Peyer's patch (tissue), 4 donors: ENCODE measurements at regions not wholly inside any gene's neighbourhood (a gene's known extent, or its start where the extent isn't known, plus 50 kb on each side); places are given as distances from the start of the nearest gene placed in this dataset.

Source experiments
- CTCF ChIP-seq, 6 experiments: fragments of 450-650 bp in 4 of 6; fragments of 200-600 bp in 2 of 6; sonication (generic) in 1 of 6; IDR thresholded peaks; one replicate each; pipeline ENCODE4 v1.5.1; 2017 to 2019; ENCODE audit warnings: antibody characterized with exemption in 6 of 6, mild to moderate bottlenecking in 3 of 6, moderate library complexity in 1 of 6
- POLR2A ChIP-seq, 2 donors: fragments of 450-650 bp; IDR thresholded peaks; one replicate each; pipeline ENCODE4 v1.5.1; 2017; ENCODE audit warnings: antibody characterized with exemption in 2 of 2, mild to moderate bottlenecking in 2 of 2, moderate library complexity in 2 of 2

GRCh38 chr1:58854576-58854975 is 70.7 kb upstream of the JUN start:
- no peak for TF ChIP-seq CTCF (IDR thresholded peaks at IDR 0.05)
- no peak for TF ChIP-seq POLR2A (IDR thresholded peaks at IDR 0.05)
